ENCODE measurements at regions not wholly inside any gene's neighbourhood (a gene's known extent, or its start where the extent isn't known, plus 50 kb on each side); places are given as distances from the start of the nearest gene placed in this dataset.

- no peaks in the 10 kb centered on the region for H3K4me1 ChIP-seq (ENCODE audit: control insufficient read depth in 1 of 2, insufficient read depth in 2 of 2, low read length in 2 of 2)
- H3K36me3 ChIP-seq (ENCODE audit: control insufficient read depth in 1 of 2, insufficient read depth in 2 of 2, low read length in 2 of 2): no peaks in the 10 kb centered on the region
- H4K20me1 ChIP-seq (ENCODE audit: insufficient read depth): no peaks in the 10 kb centered on the region
- H2AFZ ChIP-seq (ENCODE audit: low read depth, low read length, poor library complexity, severe bottlenecking): no peak overlapping the region
- ATAC-seq (no peak), DNase-seq (ENCODE audit: low read depth, low spot score) (no peak)
- ChIA-PET POLR2A (no interaction called here), CTCF (no interaction called here), RAD21 (ENCODE audit: low non-redundant PET in 1 of 2, low total read pairs in 2 of 2, uncharacterized antibody in 2 of 2, unreplicated experiment in 2 of 2) (no interaction called here)
- no peaks in the 10 kb centered on the region for H3K79me2 ChIP-seq (ENCODE audit: insufficient read depth, low read length)
- no peaks in the 10 kb centered on the region for H3K9me2 ChIP-seq (ENCODE audit: insufficient read depth)
- no peak overlapping the region for H3K27ac ChIP-seq (ENCODE audit: low read depth, low read length)
- no TSS peak for BruUV-seq (replicated peaks)
- no peaks in the 10 kb centered on the region; a peak in 1 of 4 replicates for H3K9me3 ChIP-seq (ENCODE audit: control insufficient read depth in 1 of 2, insufficient read depth in 1 of 2, low read depth in 1 of 2, low read length in 2 of 2)
- intact Hi-C loops (cut with micrococcal nuclease): no loop called here
- H3K9ac ChIP-seq (ENCODE audit: low read length): no peak overlapping the region
- TF ChIP-seq CEBPB (IDR thresholded peaks at IDR 0.05; ENCODE audit: low read depth) (no peak), ZBTB33 (IDR thresholded peaks at IDR 0.05; ENCODE audit: extremely low read depth, insufficient replicate concordance, low read length) (no peak), JUND (IDR thresholded peaks at IDR 0.05) (no peak), TCF7L2 (IDR thresholded peaks at IDR 0.05; ENCODE audit: borderline replicate concordance, extremely low read depth, insufficient read depth, insufficient read length) (no peak), ZNF274 (IDR thresholded peaks at IDR 0.05; ENCODE audit: low read depth, low read length) (no peak), EGR1 (IDR thresholded peaks at IDR 0.05; ENCODE audit: low read depth) (no peak), SRF (IDR thresholded peaks at IDR 0.05; ENCODE audit: low read depth) (no peak), FOSL1 (IDR thresholded peaks at IDR 0.05; ENCODE audit: low read depth) (no peak), RAD21 (IDR thresholded peaks at IDR 0.05; ENCODE audit: low read depth) (no peak), REST (IDR thresholded peaks at IDR 0.05; ENCODE audit: low read depth) (no peak), ELF1 (IDR thresholded peaks at IDR 0.05; ENCODE audit: borderline replicate concordance, low read depth) (no peak), ZFX (IDR thresholded peaks at IDR 0.05) (no peak)
- TF ChIP-seq, protein P1, sequence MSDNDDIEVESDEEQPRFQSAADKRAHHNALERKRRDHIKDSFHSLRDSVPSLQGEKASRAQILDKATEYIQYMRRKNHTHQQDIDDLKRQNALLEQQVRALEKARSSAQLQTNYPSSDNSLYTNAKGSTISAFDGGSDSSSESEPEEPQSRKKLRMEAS (IDR thresholded peaks at IDR 0.05): no peak
- H3K4me2 ChIP-seq (ENCODE audit: low read length): no peak overlapping the region
- H3K27me3 ChIP-seq (ENCODE audit: insufficient read depth, low read length): no peaks in the 10 kb centered on the region
- H3K4me3 ChIP-seq (replicated peaks in 1 of 2; ENCODE audit: low read depth in 1 of 2, low read length in 2 of 2): no peak overlapping the region
Observed at GRCh38 chr15:93894438-93895036, 336.8 kb upstream of the MCTP2 start.
